Fibroblast of lung (primary cell): ENCODE measurements at regions not wholly inside any gene's neighbourhood (a gene's known extent, or its start where the extent isn't known, plus 50 kb on each side); places are given as distances from the start of the nearest gene placed in this dataset.

Experiments used
- DNase-seq, 2 donors: peaks; one replicate each; pipeline versions ENCODE4 v3.0.0 to v3.0.0-alpha.2; 2010; ENCODE audit warnings: low read depth in 2 of 2
- H2AFZ ChIP-seq: 2 replicates; pipeline ENCODE4 v1.5.1; 2012; ENCODE audit warnings: low read length, control low read depth, inconsistent platforms
- H3K27ac ChIP-seq: 2 replicates; pipeline ENCODE4 v1.5.1; 2011; ENCODE audit warnings: low read length, control low read depth; ENCODE audit not compliant: insufficient read depth
- H3K27me3 ChIP-seq: 2 replicates; pipeline ENCODE4 v1.5.1; 2011; ENCODE audit warnings: mild to moderate bottlenecking, low read length; ENCODE audit not compliant: control insufficient read depth, insufficient read depth
- H3K36me3 ChIP-seq: 2 replicates; pipeline ENCODE4 v1.5.1; 2011; ENCODE audit warnings: low read length; ENCODE audit not compliant: control insufficient read depth, insufficient read depth
- H3K4me1 ChIP-seq: 2 replicates; pipeline ENCODE4 v1.5.1; 2011; ENCODE audit warnings: low read length; ENCODE audit not compliant: control insufficient read depth, insufficient read depth; ENCODE audit errors: extremely low read depth
- H3K4me2 ChIP-seq: 2 replicates; pipeline ENCODE4 v1.5.1; 2011; ENCODE audit warnings: low read length, control low read depth; ENCODE audit not compliant: insufficient read depth; ENCODE audit errors: extremely low read depth
- H3K4me3 ChIP-seq, 4 experiments: fragments of 200-600 bp in 1 of 4; sonication (generic) in 1 of 4; replicated peaks in 1 of 4; 2 replicates each; pipeline ENCODE4 v1.5.1; 2011 to 2016; ENCODE audit warnings: low read length in 4 of 4, low read depth in 3 of 4, mild to moderate bottlenecking in 3 of 4, control low read depth in 2 of 4, inconsistent platforms in 1 of 4, mixed read lengths in 1 of 4; ENCODE audit not compliant: insufficient read depth in 1 of 4; ENCODE audit errors: control extremely low read depth in 1 of 4
- H3K79me2 ChIP-seq: 2 replicates; pipeline ENCODE4 v1.5.1; 2012; ENCODE audit warnings: mild to moderate bottlenecking, low read length, inconsistent platforms; ENCODE audit not compliant: control insufficient read depth, insufficient read depth
- H3K9ac ChIP-seq: 2 replicates; pipeline ENCODE4 v1.5.1; 2011; ENCODE audit warnings: mild to moderate bottlenecking, low read length, control low read depth; ENCODE audit not compliant: insufficient read depth
- H3K9me3 ChIP-seq: 2 replicates; pipeline ENCODE4 v1.5.1; 2012; ENCODE audit warnings: low read depth, low read length; ENCODE audit not compliant: control insufficient read depth, insufficient read depth
- H4K20me1 ChIP-seq: 2 replicates; pipeline ENCODE4 v1.5.1; 2011; ENCODE audit warnings: low read length; ENCODE audit not compliant: control insufficient read depth, insufficient read depth; ENCODE audit errors: extremely low read depth
- EZH2 ChIP-seq: IDR thresholded peaks from 2 replicates; pipeline ENCODE4 v1.5.1; 2012; ENCODE audit warnings: low read length, control low read depth, mild to moderate bottlenecking; ENCODE audit errors: missing control alignments
- TF ChIP-seq, protein P1 (sequence below), 2 donors: IDR thresholded peaks in 1 of 2; conservative IDR thresholded peaks in 1 of 2; 1 replicate in 1 of 2; 2 replicates in 1 of 2; pipeline ENCODE4 v1.5.1; 2011 to 2012; ENCODE audit warnings: low read length in 2 of 2, control low read depth in 1 of 2, inconsistent platforms in 1 of 2, low read depth in 1 of 2, mild to moderate bottlenecking in 1 of 2

DNA sequence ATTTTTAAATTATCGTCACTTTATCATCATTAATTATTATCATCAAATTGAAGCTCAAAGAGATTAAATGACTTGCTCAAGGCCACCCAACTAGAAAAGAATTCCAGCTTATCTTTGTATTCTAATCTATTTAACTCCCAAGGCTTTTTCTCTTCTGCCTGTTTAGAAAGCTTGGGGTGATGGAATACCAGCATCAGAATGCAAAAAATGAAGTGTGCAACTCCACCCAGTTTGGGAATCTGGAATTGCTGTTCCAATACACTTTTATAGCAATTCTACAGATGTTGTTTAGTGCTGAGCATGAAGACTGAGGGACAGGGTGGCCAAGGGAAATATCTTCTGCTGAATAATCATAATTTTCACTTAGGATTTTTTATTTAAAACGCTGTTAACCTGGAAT is 97.2 kb upstream of the FIBIN start:
- H3K27ac ChIP-seq = no peak overlapping the region
- no peak overlapping the region for H3K4me3 ChIP-seq
- no peaks in the 10 kb centered on the region for H3K4me1 ChIP-seq
- no peak overlapping the region for H3K9ac ChIP-seq
- no peaks in the 10 kb centered on the region for H4K20me1 ChIP-seq
- peak in 1 of 2 donors; percentile 34 for DNase-seq
- H2AFZ ChIP-seq = no peak overlapping the region
- H3K36me3 ChIP-seq = no peaks in the 10 kb centered on the region
- TF ChIP-seq EZH2 = no peak
- TF ChIP-seq, protein P1, sequence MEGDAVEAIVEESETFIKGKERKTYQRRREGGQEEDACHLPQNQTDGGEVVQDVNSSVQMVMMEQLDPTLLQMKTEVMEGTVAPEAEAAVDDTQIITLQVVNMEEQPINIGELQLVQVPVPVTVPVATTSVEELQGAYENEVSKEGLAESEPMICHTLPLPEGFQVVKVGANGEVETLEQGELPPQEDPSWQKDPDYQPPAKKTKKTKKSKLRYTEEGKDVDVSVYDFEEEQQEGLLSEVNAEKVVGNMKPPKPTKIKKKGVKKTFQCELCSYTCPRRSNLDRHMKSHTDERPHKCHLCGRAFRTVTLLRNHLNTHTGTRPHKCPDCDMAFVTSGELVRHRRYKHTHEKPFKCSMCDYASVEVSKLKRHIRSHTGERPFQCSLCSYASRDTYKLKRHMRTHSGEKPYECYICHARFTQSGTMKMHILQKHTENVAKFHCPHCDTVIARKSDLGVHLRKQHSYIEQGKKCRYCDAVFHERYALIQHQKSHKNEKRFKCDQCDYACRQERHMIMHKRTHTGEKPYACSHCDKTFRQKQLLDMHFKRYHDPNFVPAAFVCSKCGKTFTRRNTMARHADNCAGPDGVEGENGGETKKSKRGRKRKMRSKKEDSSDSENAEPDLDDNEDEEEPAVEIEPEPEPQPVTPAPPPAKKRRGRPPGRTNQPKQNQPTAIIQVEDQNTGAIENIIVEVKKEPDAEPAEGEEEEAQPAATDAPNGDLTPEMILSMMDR (conservative IDR thresholded peaks at IDR 0.05 in 1 of 2, IDR thresholded peaks at IDR 0.05 in 1 of 2; ENCODE audit: low read depth in 1 of 2, low read length in 2 of 2) = no peak
- no peak overlapping the region for H3K4me2 ChIP-seq
- no peaks in the 10 kb centered on the region for H3K27me3 ChIP-seq
- H3K9me3 ChIP-seq = no peaks in the 10 kb centered on the region
- no peaks in the 10 kb centered on the region for H3K79me2 ChIP-seq

- no peak overlapping the region for H3K27ac ChIP-seq
- no peak for DNase-seq
- H3K79me2 ChIP-seq = no peaks in the 10 kb centered on the region
- H3K27me3 ChIP-seq = no peaks in the 10 kb centered on the region
- H3K9me3 ChIP-seq = no peaks in the 10 kb centered on the region
- H3K36me3 ChIP-seq = no peaks in the 10 kb centered on the region
- H3K4me3 ChIP-seq = no peak overlapping the region
- H3K4me2 ChIP-seq = no peak overlapping the region
- TF ChIP-seq, protein P1 (conservative IDR thresholded peaks at IDR 0.05 in 1 of 2, IDR thresholded peaks at IDR 0.05 in 1 of 2; ENCODE audit: low read depth in 1 of 2, low read length in 2 of 2) = no peak
- no peak for TF ChIP-seq EZH2
- no peaks in the 10 kb centered on the region for H4K20me1 ChIP-seq
- H3K4me1 ChIP-seq = no peaks in the 10 kb centered on the region
- no peak overlapping the region for H3K9ac ChIP-seq
- H2AFZ ChIP-seq = no peak overlapping the region
These were observed 95.1 kb upstream of the FIBIN start for GRCh38 chr11:26898799-26899198.

DNA sequence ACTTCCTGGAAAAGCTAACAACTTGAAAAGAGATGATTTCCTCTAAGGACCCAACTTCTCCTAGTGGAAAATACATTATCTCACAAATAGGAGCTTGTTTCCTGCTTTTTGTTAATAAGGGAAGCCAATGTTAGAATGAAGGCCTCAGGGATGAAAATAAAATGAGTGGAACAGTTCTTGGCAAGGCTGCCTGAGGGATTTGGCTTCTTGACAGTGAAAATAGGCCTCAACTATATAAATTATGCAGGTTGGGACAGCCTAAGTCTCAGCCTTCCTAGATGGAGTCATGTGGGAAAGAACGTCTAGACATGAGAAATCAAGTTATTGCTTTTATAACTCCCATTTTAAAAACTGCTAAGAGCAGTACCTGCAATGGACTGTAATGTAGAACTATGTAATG is 92.8 kb upstream of the FIBIN start:
- no peaks in the 10 kb centered on the region for H3K79me2 ChIP-seq
- no peaks in the 10 kb centered on the region for H3K36me3 ChIP-seq
- H3K27me3 ChIP-seq = no peaks in the 10 kb centered on the region
- no peaks in the 10 kb centered on the region for H3K4me1 ChIP-seq
- no peaks in the 10 kb centered on the region for H4K20me1 ChIP-seq
- TF ChIP-seq EZH2 = no peak
- no peak overlapping the region for H3K4me2 ChIP-seq
- H3K27ac ChIP-seq = no peak overlapping the region
- no peak overlapping the region for H2AFZ ChIP-seq
- H3K9me3 ChIP-seq = no peaks in the 10 kb centered on the region
- DNase-seq = peak; percentile 13 to 63
- H3K4me3 ChIP-seq = no peak overlapping the region
- no peak overlapping the region for H3K9ac ChIP-seq
